Esophagus squamous epithelium (tissue), 4 donors: ENCODE measurements at regions not wholly inside any gene's neighbourhood (a gene's known extent, or its start where the extent isn't known, plus 50 kb on each side); places are given as distances from the start of the nearest gene placed in this dataset.

ENCODE experiments used
- CTCF ChIP-seq, 6 experiments: fragments of 450-650 bp in 4 of 6; fragments of 200-600 bp in 2 of 6; sonication (generic) in 2 of 6; IDR thresholded peaks; one replicate each; pipeline ENCODE4 v1.5.1; 2016 to 2019; ENCODE audit warnings: antibody characterized with exemption in 6 of 6, mild to moderate bottlenecking in 4 of 6, moderate library complexity in 4 of 6
- POLR2A ChIP-seq, 4 donors: fragments of 450-650 bp; IDR thresholded peaks; one replicate each; pipeline ENCODE4 v1.6.1; 2017; ENCODE audit warnings: antibody characterized with exemption in 4 of 4, mild to moderate bottlenecking in 4 of 4, moderate library complexity in 3 of 4

GRCh38 chr12:119283310-119283709 lies 51.2 kb upstream of the CCDC60 start:
- TF ChIP-seq POLR2A (IDR thresholded peaks at IDR 0.05) (no peak), CTCF (IDR thresholded peaks at IDR 0.05) (no peak)
